ENCODE measurements at regions not wholly inside any gene's neighbourhood (a gene's known extent, or its start where the extent isn't known, plus 50 kb on each side); places are given as distances from the start of the nearest gene placed in this dataset.

GRCh38 chr2:193608451-193608850, 1413.7 kb upstream of the TMEFF2 start:
- Histone ChIP-seq H3K27ac (ENCODE audit: low read length) (no peak overlapping the region), H3K4me3 (ENCODE audit: low read length) (no peak overlapping the region), H3K27me3 (ENCODE audit: control insufficient read depth, insufficient read depth) (no peaks in the 10 kb centered on the region), H3K4me1 (ENCODE audit: control insufficient read depth, insufficient read depth, low read length) (no peaks in the 10 kb centered on the region), H3K9me3 (ENCODE audit: control insufficient read depth, low read length) (no peaks in the 10 kb centered on the region)
- DNase-seq, result no peak
- intact Hi-C loops (cut with DNase I), result no loop called here
- ATAC-seq, result no peak

GRCh38 chr2:193590831-193591230, 1396.1 kb upstream of the TMEFF2 start:
- ATAC-seq (no peak), DNase-seq (no peak)
- Histone ChIP-seq H3K27ac (ENCODE audit: low read length) (no peak overlapping the region), H3K27me3 (ENCODE audit: control insufficient read depth, insufficient read depth) (no peaks in the 10 kb centered on the region), H3K9me3 (ENCODE audit: control insufficient read depth, low read length) (no peaks in the 10 kb centered on the region), H3K4me1 (ENCODE audit: control insufficient read depth, insufficient read depth, low read length) (no peaks in the 10 kb centered on the region), H3K4me3 (ENCODE audit: low read length) (no peak overlapping the region)
- intact Hi-C loops (cut with DNase I), result no loop called here
- WGBS, result 54% methylated on average over 6 of the region's 6 CpGs

- Histone ChIP-seq H3K27ac (ENCODE audit: low read length) (no peak overlapping the region), H3K9me3 (ENCODE audit: control insufficient read depth, low read length) (no peaks in the 10 kb centered on the region), H3K27me3 (ENCODE audit: control insufficient read depth, insufficient read depth) (no peaks in the 10 kb centered on the region), H3K4me3 (ENCODE audit: low read length) (no peak overlapping the region), H3K4me1 (ENCODE audit: control insufficient read depth, insufficient read depth, low read length) (no peaks in the 10 kb centered on the region)
- 64% methylated on average over 1 of the region's 1 CpG for WGBS
- no peak for ATAC-seq
- intact Hi-C loops (cut with DNase I), result no loop called here
- no peak for DNase-seq
Observed at GRCh38 chr2:193584522-193584938, 1389.8 kb upstream of the TMEFF2 start.

GRCh38 chr2:193583638-193584400, 1389.1 kb upstream of the TMEFF2 start:
- no peak overlapping the region for H3K27ac ChIP-seq (ENCODE audit: low read length)
- DNase-seq, result no peak
- no peak overlapping the region for H3K4me3 ChIP-seq (ENCODE audit: low read length)
- H3K27me3 ChIP-seq (ENCODE audit: control insufficient read depth, insufficient read depth), result no peaks in the 10 kb centered on the region
- WGBS, result 58% methylated on average over 9 of the region's 9 CpGs
- ATAC-seq, result no peak
- H3K9me3 ChIP-seq (ENCODE audit: control insufficient read depth, low read length), result no peaks in the 10 kb centered on the region
- no peaks in the 10 kb centered on the region for H3K4me1 ChIP-seq (ENCODE audit: control insufficient read depth, insufficient read depth, low read length)
- intact Hi-C loops (cut with DNase I), result no loop called here

- Histone ChIP-seq H3K27me3 (ENCODE audit: control insufficient read depth, insufficient read depth) (no peaks in the 10 kb centered on the region), H3K9me3 (ENCODE audit: control insufficient read depth, low read length) (no peaks in the 10 kb centered on the region), H3K4me3 (ENCODE audit: low read length) (no peak overlapping the region), H3K4me1 (ENCODE audit: control insufficient read depth, insufficient read depth, low read length) (no peaks in the 10 kb centered on the region), H3K27ac (ENCODE audit: low read length) (no peak overlapping the region)
- DNase-seq (no peak), ATAC-seq (no peak)
- WGBS, result 97% methylated on average over 1 of the region's 1 CpG
- intact Hi-C loops (cut with DNase I), result no loop called here
Observed at GRCh38 chr2:193581807-193582206, 1387.1 kb upstream of the TMEFF2 start.

- intact Hi-C loops (cut with DNase I), result no loop called here
- no peak overlapping the region for H3K27ac ChIP-seq (ENCODE audit: low read length)
- ATAC-seq, result no peak
- H3K27me3 ChIP-seq (ENCODE audit: control insufficient read depth, insufficient read depth), result no peaks in the 10 kb centered on the region
- H3K9me3 ChIP-seq (ENCODE audit: control insufficient read depth, low read length), result no peaks in the 10 kb centered on the region
- no peak for DNase-seq
- H3K4me1 ChIP-seq (ENCODE audit: control insufficient read depth, insufficient read depth, low read length), result no peaks in the 10 kb centered on the region
- WGBS, result 89% methylated on average over 21 of the region's 21 CpGs
- no peak overlapping the region for H3K4me3 ChIP-seq (ENCODE audit: low read length)
Observed at GRCh38 chr2:193580176-193580950, 1385.6 kb upstream of the TMEFF2 start.

- ATAC-seq (no peak), DNase-seq (no peak)
- 74% methylated on average over 2 of the region's 2 CpGs for WGBS
- H3K27me3 ChIP-seq (ENCODE audit: control insufficient read depth, insufficient read depth), result no peaks in the 10 kb centered on the region
- no peak overlapping the region for H3K4me3 ChIP-seq (ENCODE audit: low read length)
- no peaks in the 10 kb centered on the region for H3K4me1 ChIP-seq (ENCODE audit: control insufficient read depth, insufficient read depth, low read length)
- no peaks in the 10 kb centered on the region for H3K9me3 ChIP-seq (ENCODE audit: control insufficient read depth, low read length)
- intact Hi-C loops (cut with DNase I), result no loop called here
- H3K27ac ChIP-seq (ENCODE audit: low read length), result no peak overlapping the region
Observed at GRCh38 chr2:193566886-193567285, 1372.2 kb upstream of the TMEFF2 start.

- DNase-seq (no peak), ATAC-seq (no peak)
- H3K4me3 ChIP-seq (ENCODE audit: low read length), result no peak overlapping the region
- WGBS, result 54% methylated on average over 2 of the region's 2 CpGs
- H3K27ac ChIP-seq (ENCODE audit: low read length), result no peak overlapping the region
- H3K9me3 ChIP-seq (ENCODE audit: control insufficient read depth, low read length), result no peaks in the 10 kb centered on the region
- intact Hi-C loops (cut with DNase I), result no loop called here
- no peaks in the 10 kb centered on the region for H3K4me1 ChIP-seq (ENCODE audit: control insufficient read depth, insufficient read depth, low read length)
- H3K27me3 ChIP-seq (ENCODE audit: control insufficient read depth, insufficient read depth), result no peaks in the 10 kb centered on the region
Observed at GRCh38 chr2:193566276-193566675, 1371.5 kb upstream of the TMEFF2 start.

- no peaks in the 10 kb centered on the region for H3K4me1 ChIP-seq (ENCODE audit: control insufficient read depth, insufficient read depth, low read length)
- no peaks in the 10 kb centered on the region for H3K27me3 ChIP-seq (ENCODE audit: control insufficient read depth, insufficient read depth)
- ATAC-seq (no peak), DNase-seq (no peak)
- H3K9me3 ChIP-seq (ENCODE audit: control insufficient read depth, low read length), result no peaks in the 10 kb centered on the region
- no peak overlapping the region for H3K27ac ChIP-seq (ENCODE audit: low read length)
- intact Hi-C loops (cut with DNase I), result no loop called here
- no peak overlapping the region for H3K4me3 ChIP-seq (ENCODE audit: low read length)
Observed at GRCh38 chr2:193562031-193562430, 1367.3 kb upstream of the TMEFF2 start.

- DNase-seq, result no peak
- H3K4me3 ChIP-seq (ENCODE audit: low read length), result no peak overlapping the region
- WGBS, result 74% methylated on average over 3 of the region's 3 CpGs
- H3K9me3 ChIP-seq (ENCODE audit: control insufficient read depth, low read length), result no peaks in the 10 kb centered on the region
- intact Hi-C loops (cut with DNase I), result no loop called here
- H3K4me1 ChIP-seq (ENCODE audit: control insufficient read depth, insufficient read depth, low read length), result no peaks in the 10 kb centered on the region
- H3K27ac ChIP-seq (ENCODE audit: low read length), result no peak overlapping the region
- ATAC-seq, result no peak
- no peaks in the 10 kb centered on the region for H3K27me3 ChIP-seq (ENCODE audit: control insufficient read depth, insufficient read depth)
Observed at GRCh38 chr2:193561054-193561453, 1366.3 kb upstream of the TMEFF2 start.

- intact Hi-C loops (cut with DNase I), result no loop called here
- Histone ChIP-seq H3K27me3 (ENCODE audit: control insufficient read depth, insufficient read depth) (no peaks in the 10 kb centered on the region), H3K4me1 (ENCODE audit: control insufficient read depth, insufficient read depth, low read length) (no peaks in the 10 kb centered on the region), H3K4me3 (ENCODE audit: low read length) (no peak overlapping the region), H3K9me3 (ENCODE audit: control insufficient read depth, low read length) (no peaks in the 10 kb centered on the region), H3K27ac (ENCODE audit: low read length) (no peak overlapping the region)
- 54% methylated on average over 1 of the region's 1 CpG for WGBS
- DNase-seq (no peak), ATAC-seq (no peak)
Observed at GRCh38 chr2:193556766-193557470, 1362.2 kb upstream of the TMEFF2 start.
